Lung (tissue), 11 donors: ENCODE measurements at regions not wholly inside any gene's neighbourhood (a gene's known extent, or its start where the extent isn't known, plus 50 kb on each side); places are given as distances from the start of the nearest gene placed in this dataset.

ENCODE experiments used
- ATAC-seq: fragments of 200-7000 bp; cut with Tn5 transposase; one replicate; pipeline ENCODE4 v1.9.1; 2020; ENCODE audit warnings: moderate number of reproducible peaks; ENCODE audit not compliant: insufficient read depth, low FRiP score
- DNase-seq, 3 donors: peaks; one replicate each; pipeline ENCODE4 v3.0.0-alpha.2; 2013 to 2017
- H3K27ac ChIP-seq, 2 donors: one replicate each; pipeline ENCODE4 v1.5.1; 2013; ENCODE audit warnings: mild to moderate bottlenecking in 2 of 2, moderate library complexity in 2 of 2, control low read depth in 1 of 2, inconsistent platforms in 1 of 2, low read depth in 1 of 2, low read length in 1 of 2
- H3K27me3 ChIP-seq, 3 donors: one replicate each; pipeline ENCODE4 v1.5.1; 2013; ENCODE audit warnings: low read length in 2 of 3; ENCODE audit not compliant: control insufficient read depth in 3 of 3, insufficient read depth in 3 of 3
- H3K36me3 ChIP-seq, 4 donors: one replicate each; pipeline ENCODE4 v1.5.1; 2013; ENCODE audit warnings: low read length in 4 of 4, mild to moderate bottlenecking in 1 of 4, moderate library complexity in 1 of 4; ENCODE audit not compliant: control insufficient read depth in 4 of 4, insufficient read depth in 4 of 4
- H3K4me1 ChIP-seq, 5 donors: one replicate each; pipeline ENCODE4 v1.5.1; 2013; ENCODE audit warnings: low read length in 5 of 5, mild to moderate bottlenecking in 2 of 5, moderate library complexity in 1 of 5; ENCODE audit not compliant: control insufficient read depth in 5 of 5, insufficient read depth in 5 of 5
- H3K4me3 ChIP-seq: one replicate; pipeline ENCODE4 v1.5.1; 2013; ENCODE audit warnings: mild to moderate bottlenecking, control low read depth, moderate library complexity
- H3K9ac ChIP-seq, 2 donors: one replicate each; pipeline ENCODE4 v1.5.1; 2013; ENCODE audit warnings: low read length in 2 of 2, control low read depth in 1 of 2; ENCODE audit not compliant: insufficient read depth in 1 of 2
- H3K9me3 ChIP-seq, 4 donors: one replicate each; pipeline ENCODE4 v1.5.1; 2013; ENCODE audit warnings: low read length in 3 of 4, mild to moderate bottlenecking in 1 of 4, moderate library complexity in 1 of 4; ENCODE audit not compliant: control insufficient read depth in 4 of 4, insufficient read depth in 3 of 4
- CTCF ChIP-seq: IDR thresholded peaks from 2 replicates; pipeline ENCODE4 v1.5.1; 2012; ENCODE audit warnings: mild to moderate bottlenecking; ENCODE audit errors: control extremely low read depth, extremely low read depth
- WGBS, 2 donors: extraction: QIAGEN DNeasy Blood & Tissue Kit; methylation state at CpG; one replicate each; pipeline ENCODE4 v1.1.7; 2013; 5-methylcytosine and 5-hydroxymethylcytosine counted together
- donor health status: control.
- donor health status: control.
- donor health status: Bipolar disorder and iron deficiency.
- donor health status: healthy.
- donor health status: DM: yes; HTN: yes; CAD: no.

GRCh38 chr20:5470458-5470857 lies 140.3 kb downstream of the GPCPD1 start:
- 74 to 85% methylated on average over 4 of the region's 4 CpGs for WGBS, 2 donors
- Histone ChIP-seq H3K9ac (no peak overlapping the region), H3K4me3 (no peak overlapping the region), H3K27me3 (peaks cover 0 to 3% (median 2%) of the 10 kb centered on the region in 3 donors), H3K27ac (no peak overlapping the region), H3K4me1 (no peaks in the 10 kb centered on the region), H3K36me3 (no peaks in the 10 kb centered on the region), H3K9me3 (no peaks in the 10 kb centered on the region)
- ATAC-seq (no peak), DNase-seq (no peak)
- TF ChIP-seq CTCF, result no peak

- no peaks in the 10 kb centered on the region for H3K4me1 ChIP-seq
- H3K36me3 ChIP-seq, result no peaks in the 10 kb centered on the region
- peaks cover 0 to 3% (median 2%) of the 10 kb centered on the region in 3 donors for H3K27me3 ChIP-seq
- 73 to 89% methylated on average over 3 of the region's 3 CpGs for WGBS, 2 donors
- DNase-seq (no peak), ATAC-seq (no peak)
- H3K27ac ChIP-seq, result no peak overlapping the region
- H3K9ac ChIP-seq, result no peak overlapping the region
- H3K4me3 ChIP-seq, result no peak overlapping the region
- H3K9me3 ChIP-seq, result peaks cover 0 to 6% (median 0%) of the 10 kb centered on the region in 4 donors
- TF ChIP-seq CTCF, result no peak
Observed at GRCh38 chr20:5469111-5469510, 141.7 kb downstream of the GPCPD1 start.

- H3K4me3 ChIP-seq, result no peak overlapping the region
- H3K36me3 ChIP-seq, result no peaks in the 10 kb centered on the region
- ATAC-seq, result no peak
- no peak for DNase-seq
- H3K27ac ChIP-seq, result no peak overlapping the region
- WGBS, 2 donors, result 63 to 66% methylated on average over 3 of the region's 3 CpGs
- peaks cover 0 to 6% (median 0%) of the 10 kb centered on the region in 4 donors for H3K9me3 ChIP-seq
- no peak for TF ChIP-seq CTCF
- no peak overlapping the region for H3K9ac ChIP-seq
- peaks cover 0 to 3% (median 2%) of the 10 kb centered on the region in 3 donors for H3K27me3 ChIP-seq
- no peaks in the 10 kb centered on the region for H3K4me1 ChIP-seq
Observed at GRCh38 chr20:5467086-5467485, 143.7 kb downstream of the GPCPD1 start.

GRCh38 chr20:5465604-5465927 lies 145.2 kb downstream of the GPCPD1 start:
- Histone ChIP-seq H3K4me3 (no peak overlapping the region), H3K27me3 (peaks cover 0 to 3% (median 2%) of the 10 kb centered on the region in 3 donors), H3K36me3 (no peaks in the 10 kb centered on the region), H3K4me1 (no peaks in the 10 kb centered on the region), H3K9ac (no peak overlapping the region), H3K9me3 (peaks cover 0 to 6% (median 0%) of the 10 kb centered on the region in 4 donors), H3K27ac (no peak overlapping the region)
- WGBS, 2 donors, result 84 to 93% methylated on average over 5 of the region's 5 CpGs
- no peak for ATAC-seq
- no peak for TF ChIP-seq CTCF
- no peak for DNase-seq
